ENCODE measurements at regions not wholly inside any gene's neighbourhood (a gene's known extent, or its start where the extent isn't known, plus 50 kb on each side); places are given as distances from the start of the nearest gene placed in this dataset.
"Not testable (repeated sequence)": the region's sequence is repeated elsewhere in the genome, so short reads cannot be mapped to it uniquely, and the experiment has no call there.

GRCh38 chr17:20633268-20634059, 53.9 kb downstream of the CDRT15L2 start:
- not testable (repeated sequence) for DNase-seq (ENCODE audit: low spot score)

DNA sequence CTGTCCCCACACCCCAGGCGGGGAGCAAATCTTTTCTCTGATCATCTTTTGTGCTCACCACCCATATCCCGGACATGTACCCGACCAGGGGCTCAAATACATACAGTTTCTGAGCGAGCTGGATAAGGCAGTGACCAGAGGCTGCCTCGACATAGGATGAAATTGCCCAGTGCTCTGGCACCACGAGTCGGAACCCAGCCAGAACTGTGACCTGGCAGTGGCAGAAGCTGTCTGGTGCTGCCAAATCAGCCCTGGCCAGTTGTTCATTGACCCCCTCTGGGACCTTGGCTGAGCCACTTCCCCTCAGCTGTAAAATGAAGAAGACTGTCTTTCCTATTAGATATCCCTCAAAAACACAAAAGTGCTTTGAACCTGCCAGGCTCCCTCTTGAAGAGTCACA, 60.6 kb downstream of the CDRT15L2 start:
- DNase-seq (ENCODE audit: low spot score) = not testable (repeated sequence)

DNA sequence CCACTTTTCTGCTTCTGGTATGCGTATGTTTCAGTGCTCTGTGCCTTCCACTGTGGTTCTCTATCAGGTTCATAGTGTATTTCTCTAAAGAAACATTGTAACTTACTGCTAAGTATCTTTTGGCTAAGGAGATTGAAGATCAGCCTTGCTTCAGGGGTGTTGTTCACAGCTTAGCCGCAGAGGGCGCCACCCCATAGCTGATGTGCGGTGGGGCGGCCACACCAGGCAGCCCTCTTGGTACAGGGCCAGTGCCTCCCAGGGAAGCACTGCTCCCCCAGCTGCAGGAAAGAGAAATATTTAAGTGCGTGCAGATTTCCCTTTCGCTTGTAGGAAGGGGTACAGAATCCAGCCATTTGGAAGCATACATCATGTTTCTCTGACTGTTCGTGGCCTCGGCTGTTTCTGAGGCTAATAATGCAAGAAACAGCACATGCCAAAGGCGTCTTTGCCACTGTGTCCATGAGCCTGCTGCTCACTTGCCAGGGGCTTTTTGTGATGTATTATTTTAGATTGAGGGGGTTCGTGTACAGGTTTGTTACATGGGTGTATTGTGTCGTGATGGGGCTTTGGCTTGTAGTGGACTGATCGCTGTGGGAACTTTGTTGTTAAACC, 67.2 kb downstream of the CDRT15L2 start:
- not testable (repeated sequence) for DNase-seq (ENCODE audit: low spot score)

- not testable (repeated sequence) for DNase-seq (ENCODE audit: low spot score)
These were observed 69.7 kb downstream of the CDRT15L2 start for GRCh38 chr17:20649097-20649767.

- not testable (repeated sequence) for DNase-seq (ENCODE audit: low spot score)
These were observed 71.5 kb downstream of the CDRT15L2 start for GRCh38 chr17:20651022-20651421.

- not testable (repeated sequence) for DNase-seq (ENCODE audit: low spot score)
These were observed 72.2 kb downstream of the CDRT15L2 start for GRCh38 chr17:20651736-20652135.

DNA sequence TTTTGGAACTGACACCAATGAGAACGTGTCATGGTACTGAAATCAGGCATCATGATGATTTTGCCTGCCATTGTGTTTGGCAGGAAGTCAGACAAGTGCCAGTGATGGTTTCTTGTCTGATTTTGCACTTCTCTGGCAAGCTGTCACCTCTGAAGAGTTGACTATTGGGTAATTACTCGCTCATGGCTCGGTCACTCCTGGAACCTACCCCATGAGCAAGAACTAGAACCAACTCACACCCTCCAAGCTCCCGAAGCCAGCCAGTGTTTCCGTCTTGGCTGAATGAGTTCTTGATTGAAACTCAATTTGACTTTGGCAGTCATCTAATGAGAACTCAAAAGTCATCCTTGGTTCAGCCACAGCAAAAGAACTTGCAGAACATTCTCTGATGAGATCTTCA, 73.9 kb downstream of the CDRT15L2 start:
- DNase-seq (ENCODE audit: low spot score) = not testable (repeated sequence)

GRCh38 chr17:20654114-20654513, 74.6 kb downstream of the CDRT15L2 start:
- DNase-seq (ENCODE audit: low spot score) = not testable (repeated sequence)

- DNase-seq (ENCODE audit: low spot score) = not testable (repeated sequence)
These were observed 75.1 kb downstream of the CDRT15L2 start for GRCh38 chr17:20654575-20654974.

DNA sequence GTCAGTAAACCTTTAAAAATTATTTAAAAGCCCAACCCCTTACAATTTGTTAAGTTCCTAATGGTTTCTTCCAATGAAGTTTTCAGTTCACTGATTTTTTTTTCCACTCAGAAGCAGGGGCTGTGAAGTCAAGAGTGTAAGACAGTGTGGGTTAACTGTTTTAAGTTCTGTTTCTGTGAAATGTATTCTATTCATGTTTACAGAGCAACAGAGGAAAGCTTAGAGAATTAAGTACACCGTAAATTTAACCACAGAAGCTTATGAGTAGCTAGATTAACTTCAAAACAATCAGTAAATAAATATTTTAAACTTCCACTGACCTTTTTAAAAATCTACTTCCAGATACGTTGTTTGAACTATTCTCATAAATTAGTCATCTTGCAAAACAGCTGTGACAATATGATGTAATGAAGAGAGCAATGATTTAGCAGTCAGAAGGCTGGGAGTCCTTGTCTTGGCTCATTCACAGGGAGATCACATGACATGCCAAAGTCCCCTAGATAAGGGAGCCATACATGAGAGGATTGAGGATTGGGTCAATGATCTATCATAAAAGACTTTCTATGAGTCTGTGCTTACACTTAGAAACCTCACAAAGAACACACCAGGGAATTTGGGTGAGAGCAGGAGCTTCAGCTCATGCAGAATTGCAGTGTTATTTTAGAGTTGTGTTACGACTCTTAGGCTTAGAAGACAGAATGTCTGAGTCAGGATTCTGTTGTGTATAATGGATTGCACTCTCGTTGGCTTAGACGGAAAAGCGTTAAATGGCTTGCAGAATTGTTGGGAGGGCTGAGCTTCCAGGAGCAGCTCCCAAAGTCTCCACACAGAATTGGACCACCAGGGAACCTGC, 85.8 kb downstream of the CDRT15L2 start:
- not testable (repeated sequence) for DNase-seq (ENCODE audit: low spot score)

DNA sequence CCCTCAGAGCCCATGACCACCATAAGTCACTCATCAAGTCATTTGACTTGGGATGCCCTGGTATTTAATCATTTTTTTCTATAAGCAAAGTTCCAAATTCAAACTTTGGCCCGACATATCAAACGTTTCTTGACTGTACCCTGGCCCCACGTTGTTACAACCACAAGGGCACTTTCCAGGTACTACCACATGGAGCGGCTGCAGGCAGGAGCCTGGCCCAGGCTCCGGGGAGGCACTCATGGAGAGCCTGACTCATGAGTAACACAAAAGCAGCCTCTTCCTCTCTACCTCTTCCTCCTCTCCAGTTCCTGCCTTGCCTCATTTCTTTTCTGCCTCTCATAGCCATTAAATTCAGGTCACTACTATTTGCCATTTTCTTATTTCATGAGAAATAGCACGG, 87.2 kb downstream of the CDRT15L2 start:
- not testable (repeated sequence) for DNase-seq (ENCODE audit: low spot score)

DNA sequence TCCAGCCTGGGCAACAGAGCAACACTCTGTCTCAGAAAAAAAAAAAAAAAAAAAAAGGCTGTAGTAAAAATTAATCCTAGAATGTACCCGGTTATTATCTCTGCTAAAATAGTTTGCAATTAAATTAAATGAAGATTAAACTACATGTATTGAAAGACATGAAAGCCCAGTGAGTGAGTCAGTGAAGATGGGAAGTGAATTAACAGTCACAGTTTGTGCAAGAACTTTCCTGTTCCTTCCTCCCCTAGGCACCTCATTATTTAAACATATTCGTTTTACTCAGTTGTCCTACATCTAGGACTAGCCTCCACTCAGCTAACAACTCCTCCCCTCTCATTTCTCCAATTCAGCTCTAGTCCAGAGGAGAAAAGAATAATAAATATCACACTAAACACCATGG, 88.2 kb downstream of the CDRT15L2 start:
- DNase-seq (ENCODE audit: low spot score) = not testable (repeated sequence)

DNA sequence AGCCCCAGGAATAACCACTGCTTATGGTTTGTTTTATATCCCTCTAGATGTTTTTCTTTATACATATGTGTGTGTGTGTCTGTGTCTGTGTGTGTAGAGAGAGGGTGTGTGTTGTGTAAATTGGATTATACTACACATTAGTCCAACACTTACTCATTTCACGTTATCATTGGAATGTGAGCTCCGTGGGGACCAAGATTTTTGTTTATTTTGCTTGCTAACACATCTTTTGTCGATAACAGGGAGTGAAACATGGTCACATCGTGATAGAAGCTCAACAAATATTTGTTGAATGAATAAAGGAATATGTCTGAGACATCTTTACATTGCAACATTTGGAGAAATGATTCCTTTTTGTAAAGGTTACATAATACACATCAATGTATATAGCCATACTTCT, 88.8 kb downstream of the CDRT15L2 start:
- DNase-seq (ENCODE audit: low spot score) = not testable (repeated sequence)

- DNase-seq (ENCODE audit: low spot score) = not testable (repeated sequence)
These were observed 89.3 kb downstream of the CDRT15L2 start for GRCh38 chr17:20668868-20669267.

GRCh38 chr17:20670506-20670905, 91.0 kb downstream of the CDRT15L2 start:
- not testable (repeated sequence) for DNase-seq (ENCODE audit: low spot score)

DNA sequence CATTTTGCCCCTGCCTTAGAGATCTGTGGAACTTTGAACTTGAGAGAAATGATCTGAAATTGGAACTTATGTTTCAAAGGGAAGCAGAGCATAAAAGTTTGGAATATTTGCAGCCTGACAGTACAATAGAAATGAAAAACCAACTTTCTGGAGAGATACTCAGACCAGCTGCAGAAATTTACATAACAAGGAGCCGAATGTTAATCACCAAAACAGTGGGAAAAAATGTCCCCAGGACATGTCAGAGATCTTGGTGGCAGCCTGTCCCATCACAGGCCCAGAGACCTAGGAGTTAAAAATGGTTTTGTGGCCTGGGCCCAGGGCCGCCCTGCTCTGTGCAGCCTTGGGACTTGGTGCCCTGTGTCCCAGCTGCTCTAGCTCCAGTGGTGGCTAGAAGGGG, 94.8 kb downstream of the CDRT15L2 start:
- DNase-seq (ENCODE audit: low spot score) = not testable (repeated sequence)

DNA sequence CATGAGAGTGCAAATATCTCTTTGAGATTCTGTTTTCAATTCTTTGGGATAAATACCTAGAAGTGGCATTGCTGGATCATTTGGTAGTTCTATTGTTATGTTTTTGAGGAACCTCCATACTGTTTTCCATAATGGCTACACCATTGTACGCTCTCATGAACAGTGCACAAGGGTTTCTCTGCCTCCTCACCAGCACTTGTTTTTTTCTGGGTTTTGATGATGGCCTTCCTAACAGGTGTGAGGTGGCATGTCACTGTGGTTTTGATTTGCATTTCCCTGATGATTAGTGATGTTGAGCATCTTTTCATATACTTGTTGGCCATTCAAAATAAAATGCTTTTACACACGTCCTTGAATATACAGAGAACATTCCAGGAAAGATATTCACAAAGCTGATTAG, 96.2 kb downstream of the CDRT15L2 start:
- not testable (repeated sequence) for DNase-seq (ENCODE audit: low spot score)

- DNase-seq (ENCODE audit: low spot score) = not testable (repeated sequence)
These were observed 97.1 kb downstream of the CDRT15L2 start for GRCh38 chr17:20676656-20677055.

GRCh38 chr17:20677469-20677868, 97.9 kb downstream of the CDRT15L2 start:
- DNase-seq (ENCODE audit: low spot score) = not testable (repeated sequence)

DNA sequence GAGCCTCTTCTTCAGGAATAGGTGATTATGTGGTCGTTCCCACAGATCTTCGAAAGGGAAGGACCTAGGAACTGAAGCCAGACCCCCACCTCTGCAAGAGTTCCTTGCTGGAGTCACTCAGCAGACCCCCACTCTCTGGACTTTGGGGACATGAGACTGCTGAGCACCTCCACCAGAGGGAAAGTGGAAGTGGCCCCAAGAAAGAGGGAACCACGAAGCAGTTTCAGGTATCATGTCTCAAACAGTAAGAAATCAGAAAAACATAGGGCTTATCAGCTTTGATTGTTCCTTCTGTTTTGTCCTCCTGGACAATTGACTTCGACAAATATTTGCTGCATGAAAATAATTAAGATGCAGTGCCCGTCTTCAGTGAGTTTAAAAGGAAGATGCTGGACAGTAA, 98.9 kb downstream of the CDRT15L2 start:
- DNase-seq (ENCODE audit: low spot score) = not testable (repeated sequence)

Data from hematopoietic multipotent progenitor cell treated with erythropoietin and hydrocortisone succinate and interleukin-3 and kit ligand, for 17 days (in vitro differentiated cells).